Endothelial cell of umbilical vein (primary cell): ENCODE measurements at regions not wholly inside any gene's neighbourhood (a gene's known extent, or its start where the extent isn't known, plus 50 kb on each side); places are given as distances from the start of the nearest gene placed in this dataset.
A peak's percentile ranks its signal among the peaks of the same experiment; 100 is the strongest.

Experiments used
- BruUV-seq: library from RNA; stranded (reverse); fragments of 400-500 nt; replicated peaks from 2 replicates; lab custom pipeline; 2021; lab: Mats Ljungman, UMichigan
- CTCF ChIA-PET: fragments of 300-600, 350-600 bp; sonication (Branson Sonifier 250); formaldehyde crosslinking; loops from one replicate; lab custom pipeline; 2021; ENCODE audit warnings: antibody characterized with exemption, inconsistent platforms; lab: Charles Lee
- POLR2A ChIA-PET: fragments of 300-600, 350-600 bp; sonication (Branson Sonifier 250); formaldehyde crosslinking; loops from one replicate; lab custom pipeline; 2021; ENCODE audit warnings: antibody characterized with exemption, inconsistent platforms; lab: Charles Lee
- DNase-seq: peaks from one replicate; pipeline ENCODE4 v3.0.0-alpha.2; 2011; ENCODE audit warnings: low read depth, low spot score
- FAIRE-seq: peaks from 2 replicates; lab custom pipeline; 2011; peaks lifted over from hg19 to GRCh38; lab: Jason Lieb, UNC
- H2AFZ ChIP-seq: 2 replicates; pipeline ENCODE4 v1.6.0; 2012; ENCODE audit warnings: low read depth, low read length, control low read depth, inconsistent platforms
- H3K27ac ChIP-seq: 2 replicates; pipeline ENCODE4 v1.5.1; 2011; ENCODE audit warnings: low read depth, mild to moderate bottlenecking, control low read depth, low read length, moderate library complexity; ENCODE audit not compliant: insufficient read depth
- H3K27me3 ChIP-seq, 2 experiments: 2 replicates each; pipeline versions ENCODE4 v1.6.0 to v1.6.1; 2011; ENCODE audit warnings: low read length in 2 of 2, mixed read lengths in 1 of 2; ENCODE audit not compliant: control insufficient read depth in 2 of 2, insufficient read depth in 2 of 2
- H3K36me3 ChIP-seq, 2 experiments: 2 replicates in 1 of 2; 3 replicates in 1 of 2; pipeline ENCODE4 v1.5.1; 2011; ENCODE audit warnings: low read length in 2 of 2, mild to moderate bottlenecking in 1 of 2, moderate library complexity in 1 of 2; ENCODE audit not compliant: control insufficient read depth in 2 of 2, insufficient read depth in 2 of 2; ENCODE audit errors: extremely low read depth in 1 of 2
- H3K4me1 ChIP-seq: 3 replicates; pipeline ENCODE4 v1.5.1; 2011; ENCODE audit warnings: mild to moderate bottlenecking, low read length; ENCODE audit not compliant: control insufficient read depth, insufficient read depth; ENCODE audit errors: extremely low read depth
- H3K4me2 ChIP-seq: 2 replicates; pipeline ENCODE4 v1.6.1; 2011; ENCODE audit warnings: low read length, control low read depth, mixed read lengths; ENCODE audit not compliant: insufficient read depth
- H3K4me3 ChIP-seq, 3 experiments: fragments of 200-600 bp in 1 of 3; sonication (generic), shearing (Covaris generic) in 1 of 3; replicated peaks in 1 of 3; 2 replicates each; pipeline ENCODE4 v1.5.1; 2011 to 2016; ENCODE audit warnings: control low read depth in 3 of 3, low read length in 3 of 3, mild to moderate bottlenecking in 2 of 3, inconsistent platforms in 1 of 3, low read depth in 1 of 3, moderate library complexity in 1 of 3; ENCODE audit not compliant: insufficient read depth in 1 of 3
- H3K79me2 ChIP-seq: 2 replicates; pipeline ENCODE4 v1.6.0; 2012; ENCODE audit warnings: low read length, inconsistent platforms; ENCODE audit not compliant: control insufficient read depth, insufficient read depth
- H3K9ac ChIP-seq: replicated peaks from 2 replicates; pipeline ENCODE3; 2011; ENCODE audit warnings: low read length, control low read depth; ENCODE audit not compliant: insufficient read depth; ENCODE audit errors: extremely low read depth
- H3K9me1 ChIP-seq: replicated peaks from 3 replicates; pipeline ENCODE4 v1.6.0; 2011; ENCODE audit warnings: mild to moderate bottlenecking, low read length; ENCODE audit not compliant: control insufficient read depth, insufficient read depth; ENCODE audit errors: extremely low read depth
- H3K9me3 ChIP-seq: replicated peaks from 2 replicates; pipeline ENCODE4 v1.5.1; 2012; ENCODE audit warnings: low read length, inconsistent platforms; ENCODE audit not compliant: control insufficient read depth, insufficient read depth
- H4K20me1 ChIP-seq: replicated peaks from 2 replicates; pipeline ENCODE3; 2011; ENCODE audit warnings: mild to moderate bottlenecking, low read length; ENCODE audit not compliant: control insufficient read depth, insufficient read depth; ENCODE audit errors: extremely low read depth
- EZH2 ChIP-seq: IDR thresholded peaks from 2 replicates; pipeline ENCODE4 v1.6.1; 2012; ENCODE audit warnings: borderline replicate concordance, low read depth, mild to moderate bottlenecking, moderate library complexity, low read length, inconsistent platforms; ENCODE audit not compliant: severe bottlenecking
- FOS ChIP-seq: IDR thresholded peaks from 2 replicates; pipeline ENCODE4 v1.6.1; 2011; ENCODE audit warnings: mild to moderate bottlenecking, low read length, moderate library complexity, borderline replicate concordance; ENCODE audit not compliant: insufficient read depth
- GATA2 ChIP-seq: IDR thresholded peaks from 2 replicates; pipeline ENCODE4 v1.7.0; 2011; ENCODE audit warnings: low read depth, mild to moderate bottlenecking, moderate library complexity, mixed read lengths, low read length; ENCODE audit not compliant: insufficient read length, insufficient read depth
- POLR2A ChIP-seq: IDR thresholded peaks from 2 replicates; pipeline ENCODE4 v1.6.1; 2012; ENCODE audit warnings: low read depth, mild to moderate bottlenecking, control low read depth, low read length
- dilution Hi-C: fragments of 300-500 bp; cut with MboI; formaldehyde crosslinking; loops from one replicate; pipeline ENCODE4 v1.15.0; 2019; ENCODE audit warnings: low sequenced_read_pairs; ENCODE audit not compliant: extremely low pct_ligation_motif_present
- intact Hi-C: fragments of 100-400 bp; cut with micrococcal nuclease; formaldehyde crosslinking; loops from one replicate; pipeline ENCODE4 v1.10.0; 2022
- TF ChIP-seq, protein P1 (sequence below): IDR thresholded peaks from 2 replicates; pipeline ENCODE4 v1.6.1; 2011; ENCODE audit not compliant: insufficient read depth, insufficient read length
- TF ChIP-seq, protein P2 (sequence below), 2 donors: IDR thresholded peaks; 1 replicate in 1 of 2; 2 replicates in 1 of 2; pipeline ENCODE4 v1.5.1; 2011; ENCODE audit warnings: low read length in 2 of 2, mild to moderate bottlenecking in 2 of 2, moderate library complexity in 2 of 2, control low read depth in 1 of 2, inconsistent platforms in 1 of 2, low read depth in 1 of 2; ENCODE audit not compliant: insufficient read depth in 1 of 2; ENCODE audit errors: extremely low read depth in 1 of 2

DNA sequence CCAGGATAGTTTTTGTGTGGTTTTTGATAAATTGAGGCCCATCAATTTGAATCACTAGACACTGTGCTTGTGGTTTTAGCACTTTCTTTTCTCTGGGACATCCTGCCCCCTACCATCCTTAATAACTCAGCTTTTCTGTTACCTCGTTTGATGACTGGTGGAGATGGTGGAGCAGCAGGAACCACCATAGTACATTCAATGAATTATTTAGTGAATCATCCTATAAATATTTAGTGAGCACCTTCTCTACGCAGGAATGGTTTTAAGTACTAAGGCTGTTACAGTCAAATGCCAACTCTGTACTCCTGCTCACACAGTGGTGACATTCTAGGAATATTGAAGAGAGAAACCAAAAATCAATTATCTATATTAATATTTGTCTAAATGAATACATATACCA, 585.2 kb downstream of the HAO1 start:
- H3K36me3 ChIP-seq = no peaks in the 10 kb centered on the region
- H3K4me1 ChIP-seq = no peaks in the 10 kb centered on the region
- intact Hi-C loops = no loop called here
- dilution Hi-C loops = no loop called here
- H3K9ac ChIP-seq = no peak overlapping the region
- CTCF ChIA-PET = interaction anchor here (0.6 to 1.6 kb wide), 3 partner anchors 9 to 174 kb away, joined by 3 to 5 read pairs (median 5); no protein-coding TSS in a partner anchor
- H3K9me3 ChIP-seq = no peaks in the 10 kb centered on the region
- POLR2A ChIA-PET = no interaction called here
- DNase-seq (no peak), FAIRE-seq (no peak)
- TF ChIP-seq GATA2 (no peak), EZH2 (no peak), POLR2A (no peak), FOS (no peak)
- TF ChIP-seq, protein P1, sequence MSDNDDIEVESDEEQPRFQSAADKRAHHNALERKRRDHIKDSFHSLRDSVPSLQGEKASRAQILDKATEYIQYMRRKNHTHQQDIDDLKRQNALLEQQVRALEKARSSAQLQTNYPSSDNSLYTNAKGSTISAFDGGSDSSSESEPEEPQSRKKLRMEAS = no peak
- BruUV-seq = no TSS peak
- no peaks in the 10 kb centered on the region for H4K20me1 ChIP-seq
- H3K27me3 ChIP-seq = peaks cover 2 to 4% of the 10 kb centered on the region in 2 experiments
- no peak overlapping the region for H3K27ac ChIP-seq
- no peaks in the 10 kb centered on the region for H3K9me1 ChIP-seq
- H3K4me3 ChIP-seq = no peak overlapping the region
- no peak overlapping the region for H3K4me2 ChIP-seq
- no peak overlapping the region for H2AFZ ChIP-seq
- no peaks in the 10 kb centered on the region for H3K79me2 ChIP-seq

DNA sequence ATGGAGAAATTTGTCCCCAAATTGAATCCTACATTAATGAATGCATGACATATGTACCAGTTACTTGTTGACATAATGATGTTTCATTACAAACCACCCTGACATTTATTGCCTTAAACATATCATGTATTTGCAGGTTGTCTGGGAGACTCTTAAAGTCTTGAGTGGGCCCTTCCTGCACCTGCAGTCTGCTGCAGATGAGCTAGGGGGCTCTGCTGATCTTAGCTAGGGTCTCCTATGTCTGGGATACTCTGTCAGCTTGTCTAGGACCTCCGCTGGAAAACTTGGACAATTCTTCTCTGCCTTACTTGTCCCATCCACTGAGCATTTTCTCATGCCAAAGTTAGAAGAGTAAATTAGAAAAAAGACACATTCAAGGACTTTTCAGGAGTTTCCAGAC, 581.6 kb downstream of the HAO1 start:
- ChIA-PET CTCF (interaction anchor here (1.2 to 1.5 kb wide), 2 partner anchors 17 to 501 kb away, joined by 3 to 10 read pairs; no protein-coding TSS in a partner anchor), POLR2A (no interaction called here)
- no peak overlapping the region for H3K4me2 ChIP-seq
- TF ChIP-seq, protein P2, sequence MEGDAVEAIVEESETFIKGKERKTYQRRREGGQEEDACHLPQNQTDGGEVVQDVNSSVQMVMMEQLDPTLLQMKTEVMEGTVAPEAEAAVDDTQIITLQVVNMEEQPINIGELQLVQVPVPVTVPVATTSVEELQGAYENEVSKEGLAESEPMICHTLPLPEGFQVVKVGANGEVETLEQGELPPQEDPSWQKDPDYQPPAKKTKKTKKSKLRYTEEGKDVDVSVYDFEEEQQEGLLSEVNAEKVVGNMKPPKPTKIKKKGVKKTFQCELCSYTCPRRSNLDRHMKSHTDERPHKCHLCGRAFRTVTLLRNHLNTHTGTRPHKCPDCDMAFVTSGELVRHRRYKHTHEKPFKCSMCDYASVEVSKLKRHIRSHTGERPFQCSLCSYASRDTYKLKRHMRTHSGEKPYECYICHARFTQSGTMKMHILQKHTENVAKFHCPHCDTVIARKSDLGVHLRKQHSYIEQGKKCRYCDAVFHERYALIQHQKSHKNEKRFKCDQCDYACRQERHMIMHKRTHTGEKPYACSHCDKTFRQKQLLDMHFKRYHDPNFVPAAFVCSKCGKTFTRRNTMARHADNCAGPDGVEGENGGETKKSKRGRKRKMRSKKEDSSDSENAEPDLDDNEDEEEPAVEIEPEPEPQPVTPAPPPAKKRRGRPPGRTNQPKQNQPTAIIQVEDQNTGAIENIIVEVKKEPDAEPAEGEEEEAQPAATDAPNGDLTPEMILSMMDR (IDR thresholded peaks at IDR 0.05; ENCODE audit: extremely low read depth in 1 of 2, insufficient read depth in 1 of 2, low read depth in 1 of 2, low read length in 2 of 2) = peak in 1 of 2 donors; percentile 23
- TF ChIP-seq EZH2 = no peak
- dilution Hi-C loops = no loop called here
- H3K27ac ChIP-seq = no peak overlapping the region
- H4K20me1 ChIP-seq = no peaks in the 10 kb centered on the region
- intact Hi-C loops = no loop called here
- H3K27me3 ChIP-seq = no peaks in the 10 kb centered on the region
- H3K4me1 ChIP-seq = no peaks in the 10 kb centered on the region
- H3K9me3 ChIP-seq = no peaks in the 10 kb centered on the region
- FAIRE-seq (no peak), DNase-seq (peak; percentile 7)
- H3K9ac ChIP-seq = no peak overlapping the region
- no peak overlapping the region for H3K4me3 ChIP-seq
- no TSS peak for BruUV-seq
- no peaks in the 10 kb centered on the region for H3K9me1 ChIP-seq
- H2AFZ ChIP-seq = no peak overlapping the region
- H3K79me2 ChIP-seq = no peaks in the 10 kb centered on the region
- H3K36me3 ChIP-seq = no peaks in the 10 kb centered on the region
